Activated B cell treated with CpG ODN at 0.5 μM for 24 hours (primary cell): ENCODE measurements at regions not wholly inside any gene's neighbourhood (a gene's known extent, or its start where the extent isn't known, plus 50 kb on each side); places are given as distances from the start of the nearest gene placed in this dataset.

Experiments
- ATAC-seq: fragments of 200-7000 bp; cut with Tn5 transposase; one replicate; pipeline ENCODE4 v1.10.0; 2021; ENCODE audit warnings: low read depth, mild to moderate bottlenecking, moderate library complexity
- CTCF ChIA-PET: fragments of 350-600 bp; sonication (Branson Sonifier 250); formaldehyde crosslinking; loops from one replicate; lab custom pipeline; 2021; ENCODE audit warnings: antibody characterized with exemption; lab: Charles Lee
- POLR2A ChIA-PET: fragments of 350-600 bp; sonication (Branson Sonifier 250); formaldehyde crosslinking; loops from one replicate; lab custom pipeline; 2021; ENCODE audit warnings: antibody characterized with exemption; lab: Charles Lee
- DNase-seq: peaks from one replicate; pipeline ENCODE4 v3.0.0; 2022
- H3K27ac Mint-ChIP-seq: one replicate; pipeline ENCODE4 v1.8.0; 2020; ENCODE audit warnings: mixed read lengths
- H3K27me3 Mint-ChIP-seq: one replicate; pipeline ENCODE4 v1.8.0; 2021; ENCODE audit warnings: mixed read lengths
- H3K36me3 Mint-ChIP-seq: one replicate; pipeline ENCODE4 v1.8.0; 2021; ENCODE audit warnings: low read depth, mixed read lengths
- H3K4me1 Mint-ChIP-seq: one replicate; pipeline ENCODE4 v1.8.0; 2021; ENCODE audit warnings: mixed read lengths
- H3K4me3 Mint-ChIP-seq: one replicate; pipeline ENCODE4 v1.8.0; 2020; ENCODE audit warnings: mild to moderate bottlenecking, mixed read lengths
- H3K9me3 Mint-ChIP-seq: one replicate; pipeline ENCODE4 v1.8.0; 2020; ENCODE audit warnings: mixed read lengths
- CTCF ChIP-seq: fragments of 200-600 bp; IDR thresholded peaks from one replicate; pipeline ENCODE4 v1.8.0; 2022; ENCODE audit warnings: antibody characterized with exemption, mild to moderate bottlenecking
- intact Hi-C: fragments of 100-400 bp; cut with micrococcal nuclease; formaldehyde crosslinking; loops from one replicate; pipeline ENCODE4 v1.15.1; 2024

- DNase-seq (no peak), ATAC-seq (no peak)
- Mint-ChIP-seq H3K36me3 (no peaks in the 10 kb centered on the region), H3K9me3 (no peaks in the 10 kb centered on the region), H3K27ac (no peak overlapping the region), H3K4me1 (no peaks in the 10 kb centered on the region), H3K27me3 (peaks cover 12% of the 10 kb centered on the region), H3K4me3 (no peak overlapping the region)
- POLR2A ChIA-PET, result no interaction called here
- no peak for TF ChIP-seq CTCF
- CTCF ChIA-PET, result no interaction called here
- intact Hi-C loops, result no loop called here
Measured at GRCh38 chr17:79413611-79414010, 197.2 kb downstream of the RBFOX3 start.

GRCh38 chr17:79412886-79413390, 197.9 kb downstream of the RBFOX3 start:
- intact Hi-C loops, result no loop called here
- Mint-ChIP-seq H3K27ac (no peak overlapping the region), H3K9me3 (no peaks in the 10 kb centered on the region), H3K4me1 (no peaks in the 10 kb centered on the region), H3K4me3 (no peak overlapping the region), H3K27me3 (peaks cover 15% of the 10 kb centered on the region), H3K36me3 (no peaks in the 10 kb centered on the region)
- POLR2A ChIA-PET, result no interaction called here
- no peak for DNase-seq
- CTCF ChIA-PET, result no interaction called here
- no peak for ATAC-seq
- TF ChIP-seq CTCF, result no peak

GRCh38 chr17:79412110-79412509, 198.7 kb downstream of the RBFOX3 start:
- Mint-ChIP-seq H3K9me3 (no peaks in the 10 kb centered on the region), H3K27ac (no peak overlapping the region), H3K4me3 (no peak overlapping the region), H3K27me3 (peaks cover 20% of the 10 kb centered on the region), H3K4me1 (no peaks in the 10 kb centered on the region), H3K36me3 (no peaks in the 10 kb centered on the region)
- no peak for ATAC-seq
- no peak for TF ChIP-seq CTCF
- ChIA-PET CTCF (no interaction called here), POLR2A (no interaction called here)
- no peak for DNase-seq
- intact Hi-C loops, result no loop called here

GRCh38 chr17:79411419-79411818, 199.4 kb downstream of the RBFOX3 start:
- DNase-seq (no peak), ATAC-seq (no peak)
- intact Hi-C loops, result no loop called here
- ChIA-PET POLR2A (no interaction called here), CTCF (interaction anchor here (1.3 kb wide), 2 partner anchors 11 to 366 kb away, joined by 3 to 4 read pairs; no protein-coding TSS in a partner anchor)
- no peak for TF ChIP-seq CTCF
- H3K36me3 Mint-ChIP-seq, result no peaks in the 10 kb centered on the region
- no peaks in the 10 kb centered on the region for H3K9me3 Mint-ChIP-seq
- H3K27me3 Mint-ChIP-seq, result peaks cover 25% of the 10 kb centered on the region
- no peak overlapping the region for H3K27ac Mint-ChIP-seq
- no peaks in the 10 kb centered on the region for H3K4me1 Mint-ChIP-seq
- H3K4me3 Mint-ChIP-seq, result no peak overlapping the region

- ATAC-seq (no peak), DNase-seq (no peak)
- Mint-ChIP-seq H3K27ac (no peak overlapping the region), H3K9me3 (no peaks in the 10 kb centered on the region), H3K27me3 (peaks cover 30% of the 10 kb centered on the region), H3K36me3 (no peaks in the 10 kb centered on the region), H3K4me3 (no peak overlapping the region), H3K4me1 (no peaks in the 10 kb centered on the region)
- intact Hi-C loops, result no loop called here
- no peak for TF ChIP-seq CTCF
- ChIA-PET CTCF (interaction anchor here (0.7 to 1.3 kb wide), 3 partner anchors 10 to 365 kb away, joined by 3 to 4 read pairs (median 3); no protein-coding TSS in a partner anchor), POLR2A (no interaction called here)
Measured at GRCh38 chr17:79410681-79411080, 200.2 kb downstream of the RBFOX3 start.
